Endothelial cell of umbilical vein (primary cell): ENCODE measurements at regions not wholly inside any gene's neighbourhood (a gene's known extent, or its start where the extent isn't known, plus 50 kb on each side); places are given as distances from the start of the nearest gene placed in this dataset.

ENCODE experiments used
- BruUV-seq: library from RNA; stranded (reverse); fragments of 400-500 nt; replicated peaks from 2 replicates; lab custom pipeline; 2021; lab: Mats Ljungman, UMichigan
- CTCF ChIA-PET: fragments of 300-600, 350-600 bp; sonication (Branson Sonifier 250); formaldehyde crosslinking; loops from one replicate; lab custom pipeline; 2021; ENCODE audit warnings: antibody characterized with exemption, inconsistent platforms; lab: Charles Lee
- POLR2A ChIA-PET: fragments of 300-600, 350-600 bp; sonication (Branson Sonifier 250); formaldehyde crosslinking; loops from one replicate; lab custom pipeline; 2021; ENCODE audit warnings: antibody characterized with exemption, inconsistent platforms; lab: Charles Lee
- DNase-seq: peaks from one replicate; pipeline ENCODE4 v3.0.0-alpha.2; 2011; ENCODE audit warnings: low read depth, low spot score
- FAIRE-seq: peaks from 2 replicates; lab custom pipeline; 2011; peaks lifted over from hg19 to GRCh38; lab: Jason Lieb, UNC
- H2AFZ ChIP-seq: 2 replicates; pipeline ENCODE4 v1.6.0; 2012; ENCODE audit warnings: low read depth, low read length, control low read depth, inconsistent platforms
- H3K27ac ChIP-seq: 2 replicates; pipeline ENCODE4 v1.5.1; 2011; ENCODE audit warnings: low read depth, mild to moderate bottlenecking, control low read depth, low read length, moderate library complexity; ENCODE audit not compliant: insufficient read depth
- H3K27me3 ChIP-seq, 2 experiments: 2 replicates each; pipeline versions ENCODE4 v1.6.0 to v1.6.1; 2011; ENCODE audit warnings: low read length in 2 of 2, mixed read lengths in 1 of 2; ENCODE audit not compliant: control insufficient read depth in 2 of 2, insufficient read depth in 2 of 2
- H3K36me3 ChIP-seq, 2 experiments: 2 replicates in 1 of 2; 3 replicates in 1 of 2; pipeline ENCODE4 v1.5.1; 2011; ENCODE audit warnings: low read length in 2 of 2, mild to moderate bottlenecking in 1 of 2, moderate library complexity in 1 of 2; ENCODE audit not compliant: control insufficient read depth in 2 of 2, insufficient read depth in 2 of 2; ENCODE audit errors: extremely low read depth in 1 of 2
- H3K4me1 ChIP-seq: 3 replicates; pipeline ENCODE4 v1.5.1; 2011; ENCODE audit warnings: mild to moderate bottlenecking, low read length; ENCODE audit not compliant: control insufficient read depth, insufficient read depth; ENCODE audit errors: extremely low read depth
- H3K4me2 ChIP-seq: 2 replicates; pipeline ENCODE4 v1.6.1; 2011; ENCODE audit warnings: low read length, control low read depth, mixed read lengths; ENCODE audit not compliant: insufficient read depth
- H3K4me3 ChIP-seq, 3 experiments: fragments of 200-600 bp in 1 of 3; sonication (generic), shearing (Covaris generic) in 1 of 3; replicated peaks in 1 of 3; 2 replicates each; pipeline ENCODE4 v1.5.1; 2011 to 2016; ENCODE audit warnings: control low read depth in 3 of 3, low read length in 3 of 3, mild to moderate bottlenecking in 2 of 3, inconsistent platforms in 1 of 3, low read depth in 1 of 3, moderate library complexity in 1 of 3; ENCODE audit not compliant: insufficient read depth in 1 of 3
- H3K79me2 ChIP-seq: 2 replicates; pipeline ENCODE4 v1.6.0; 2012; ENCODE audit warnings: low read length, inconsistent platforms; ENCODE audit not compliant: control insufficient read depth, insufficient read depth
- H3K9ac ChIP-seq: replicated peaks from 2 replicates; pipeline ENCODE3; 2011; ENCODE audit warnings: low read length, control low read depth; ENCODE audit not compliant: insufficient read depth; ENCODE audit errors: extremely low read depth
- H3K9me1 ChIP-seq: replicated peaks from 3 replicates; pipeline ENCODE4 v1.6.0; 2011; ENCODE audit warnings: mild to moderate bottlenecking, low read length; ENCODE audit not compliant: control insufficient read depth, insufficient read depth; ENCODE audit errors: extremely low read depth
- H3K9me3 ChIP-seq: replicated peaks from 2 replicates; pipeline ENCODE4 v1.5.1; 2012; ENCODE audit warnings: low read length, inconsistent platforms; ENCODE audit not compliant: control insufficient read depth, insufficient read depth
- H4K20me1 ChIP-seq: replicated peaks from 2 replicates; pipeline ENCODE3; 2011; ENCODE audit warnings: mild to moderate bottlenecking, low read length; ENCODE audit not compliant: control insufficient read depth, insufficient read depth; ENCODE audit errors: extremely low read depth
- CTCF ChIP-seq, 2 donors: IDR thresholded peaks; 1 replicate in 1 of 2; 2 replicates in 1 of 2; pipeline ENCODE4 v1.5.1; 2011; ENCODE audit warnings: low read length in 2 of 2, mild to moderate bottlenecking in 2 of 2, moderate library complexity in 2 of 2, control low read depth in 1 of 2, inconsistent platforms in 1 of 2, low read depth in 1 of 2; ENCODE audit not compliant: insufficient read depth in 1 of 2; ENCODE audit errors: extremely low read depth in 1 of 2
- EZH2 ChIP-seq: IDR thresholded peaks from 2 replicates; pipeline ENCODE4 v1.6.1; 2012; ENCODE audit warnings: borderline replicate concordance, low read depth, mild to moderate bottlenecking, moderate library complexity, low read length, inconsistent platforms; ENCODE audit not compliant: severe bottlenecking
- FOS ChIP-seq: IDR thresholded peaks from 2 replicates; pipeline ENCODE4 v1.6.1; 2011; ENCODE audit warnings: mild to moderate bottlenecking, low read length, moderate library complexity, borderline replicate concordance; ENCODE audit not compliant: insufficient read depth
- GATA2 ChIP-seq: IDR thresholded peaks from 2 replicates; pipeline ENCODE4 v1.7.0; 2011; ENCODE audit warnings: low read depth, mild to moderate bottlenecking, moderate library complexity, mixed read lengths, low read length; ENCODE audit not compliant: insufficient read length, insufficient read depth
- JUN ChIP-seq: IDR thresholded peaks from 2 replicates; pipeline ENCODE4 v1.6.1; 2011; ENCODE audit warnings: borderline replicate concordance, low read depth; ENCODE audit not compliant: insufficient read length, insufficient read depth
- MAX ChIP-seq: IDR thresholded peaks from 2 replicates; pipeline ENCODE4 v1.6.1; 2011; ENCODE audit not compliant: insufficient read depth, insufficient read length
- MYC ChIP-seq: IDR thresholded peaks from one replicate; pipeline ENCODE4 v1.6.1; 2011; ENCODE audit warnings: mild to moderate bottlenecking, low read depth, low read length
- POLR2A ChIP-seq: IDR thresholded peaks from 2 replicates; pipeline ENCODE4 v1.6.1; 2012; ENCODE audit warnings: low read depth, mild to moderate bottlenecking, control low read depth, low read length
- POLR2AphosphoS5 ChIP-seq: IDR thresholded peaks from 2 replicates; pipeline ENCODE4 v1.6.1; 2012; ENCODE audit warnings: low read depth, mild to moderate bottlenecking, control low read depth, low read length, moderate library complexity; ENCODE audit not compliant: insufficient read depth
- dilution Hi-C: fragments of 300-500 bp; cut with MboI; formaldehyde crosslinking; loops from one replicate; pipeline ENCODE4 v1.15.0; 2019; ENCODE audit warnings: low sequenced_read_pairs; ENCODE audit not compliant: extremely low pct_ligation_motif_present
- intact Hi-C: fragments of 100-400 bp; cut with micrococcal nuclease; formaldehyde crosslinking; loops from one replicate; pipeline ENCODE4 v1.10.0; 2022

GRCh38 chr3:30544812-30545211 lies 61.6 kb upstream of the TGFBR2 start:
- intact Hi-C loops (loop anchor here (1.0 kb wide), 6 partner anchors 27 to 253 kb away; partner anchors contain the start of gene TGFBR2), dilution Hi-C loops (no loop called here)
- H3K79me2 ChIP-seq, result no peaks in the 10 kb centered on the region
- no peaks in the 10 kb centered on the region for H4K20me1 ChIP-seq
- FAIRE-seq (peak; percentile 99), DNase-seq (peak; percentile 99)
- H3K4me2 ChIP-seq, result peak overlapping the region; percentile 62
- H3K9me1 ChIP-seq, result no peaks in the 10 kb centered on the region
- H2AFZ ChIP-seq, result no peak overlapping the region
- H3K36me3 ChIP-seq, result no peaks in the 10 kb centered on the region
- peaks cover 37% of the 10 kb centered on the region for H3K4me1 ChIP-seq
- H3K27me3 ChIP-seq, result no peaks in the 10 kb centered on the region
- peak overlapping the region; percentile 95 for H3K27ac ChIP-seq
- no peak overlapping the region for H3K4me3 ChIP-seq
- ChIA-PET POLR2A (interaction anchor here (0.7 to 1.0 kb wide), 5 partner anchors 27 to 114 kb away, joined by 3 to 8 read pairs (median 6); partner anchors contain the start of gene TGFBR2), CTCF (interaction anchor here (0.7 to 2.3 kb wide), 18 partner anchors 9 to 502 kb away, joined by 3 to 10 read pairs (median 4); partner anchors contain the start of gene TGFBR2)
- H3K9ac ChIP-seq, result peak overlapping the region; percentile 84
- BruUV-seq, result no TSS peak
- H3K9me3 ChIP-seq, result no peaks in the 10 kb centered on the region
- no peak for TF ChIP-seq MYC
- peak; percentile 57 for TF ChIP-seq MAX
- no peak for TF ChIP-seq POLR2A
- TF ChIP-seq GATA2, result peak; percentile 72
- TF ChIP-seq FOS, result peak; percentile 86
- no peak for TF ChIP-seq CTCF (IDR thresholded peaks at IDR 0.05; ENCODE audit: extremely low read depth in 1 of 2, insufficient read depth in 1 of 2, low read depth in 1 of 2, low read length in 2 of 2)
- TF ChIP-seq EZH2, result no peak
- TF ChIP-seq JUN, result peak; percentile 94
- TF ChIP-seq POLR2AphosphoS5, result peak; percentile 80
